Left hindlimb (tissue), 1 donor: ENCODE measurements at regions not wholly inside any gene's neighbourhood (a gene's known extent, or its start where the extent isn't known, plus 50 kb on each side); places are given as distances from the start of the nearest gene placed in this dataset.

Experiments
- DNase-seq: peaks from one replicate; pipeline ENCODE4 v3.0.0-alpha.2; 2018

DNA sequence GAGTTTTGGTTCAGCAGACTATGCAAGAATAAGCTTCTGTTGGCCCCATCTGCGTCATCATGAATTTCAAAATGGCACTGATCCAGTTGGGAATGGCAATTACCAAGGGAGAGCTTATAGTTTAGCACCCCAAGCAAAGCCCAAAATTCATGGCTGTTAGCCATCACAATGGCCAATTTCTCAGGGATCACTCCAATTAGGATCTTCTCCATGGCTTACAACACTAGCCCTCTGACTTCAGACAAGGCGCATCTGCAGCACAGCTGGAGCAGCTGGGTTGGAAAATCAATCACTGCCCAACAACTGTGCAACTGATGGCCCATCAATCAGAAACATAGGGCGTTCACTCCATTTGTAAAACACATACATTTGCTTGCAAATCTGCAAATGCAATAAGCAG is 273.6 kb downstream of the SRBD1 start:
- DNase-seq, result peak; percentile 72

DNA sequence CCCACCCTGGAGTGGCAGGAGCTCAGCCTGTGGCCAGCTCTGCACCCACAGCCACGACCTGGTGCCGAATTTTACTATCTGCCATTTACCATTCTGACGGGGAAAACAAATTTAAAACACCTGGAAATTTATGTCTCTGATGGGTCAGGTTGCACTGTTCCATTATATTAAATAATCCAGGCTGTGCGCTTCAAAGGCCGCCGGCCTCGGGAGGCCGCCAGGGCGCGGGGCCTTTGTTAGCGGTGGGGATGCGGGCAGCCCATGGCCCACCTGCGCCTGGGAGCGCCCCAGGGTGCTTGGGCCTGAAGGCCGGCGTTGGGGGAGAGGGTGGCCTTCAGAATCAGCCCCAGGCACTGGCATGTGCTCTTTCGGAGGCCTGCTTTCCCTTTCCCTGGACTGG is 276.9 kb downstream of the SRBD1 start:
- no peak for DNase-seq

DNA sequence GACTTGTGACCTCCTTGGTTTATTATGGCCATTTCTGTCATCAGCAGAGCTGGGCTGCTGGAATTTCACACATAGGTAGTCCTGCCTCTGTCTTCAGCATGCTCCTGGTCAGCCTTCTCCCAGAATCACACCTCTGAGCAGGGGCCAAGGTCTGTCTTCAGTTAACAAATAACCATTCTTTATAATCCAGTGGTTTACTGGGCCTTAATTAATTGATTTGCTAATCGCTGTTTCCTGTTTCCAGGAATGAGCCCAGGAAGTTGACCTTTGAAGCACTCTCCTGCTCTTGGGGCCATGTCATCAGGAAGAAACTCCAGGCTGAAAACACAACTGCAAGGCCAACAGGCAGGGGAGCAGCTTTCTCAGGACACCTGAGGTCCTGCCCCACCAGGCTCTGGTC is 278.5 kb downstream of the SRBD1 start:
- no peak for DNase-seq

DNA sequence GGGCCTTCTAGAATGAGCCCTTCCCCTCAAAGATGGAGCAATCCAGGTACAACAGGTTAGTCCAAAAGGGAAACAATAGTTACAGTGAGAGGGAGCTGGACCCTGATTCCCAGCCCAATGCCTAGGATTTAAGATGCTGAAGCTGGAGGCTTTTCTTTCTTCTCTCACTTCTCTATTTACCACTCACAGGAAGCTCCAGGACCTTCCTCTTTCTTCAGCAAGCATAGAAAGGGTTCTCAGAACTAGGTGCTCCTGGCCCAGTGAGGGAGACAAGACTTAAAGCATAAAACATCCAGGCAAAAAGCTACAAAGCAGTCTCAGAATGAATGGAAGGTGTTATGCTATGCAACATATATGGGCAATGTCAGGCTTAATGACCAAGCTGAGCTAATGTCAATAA is 279.0 kb downstream of the SRBD1 start:
- DNase-seq, result no peak

DNA sequence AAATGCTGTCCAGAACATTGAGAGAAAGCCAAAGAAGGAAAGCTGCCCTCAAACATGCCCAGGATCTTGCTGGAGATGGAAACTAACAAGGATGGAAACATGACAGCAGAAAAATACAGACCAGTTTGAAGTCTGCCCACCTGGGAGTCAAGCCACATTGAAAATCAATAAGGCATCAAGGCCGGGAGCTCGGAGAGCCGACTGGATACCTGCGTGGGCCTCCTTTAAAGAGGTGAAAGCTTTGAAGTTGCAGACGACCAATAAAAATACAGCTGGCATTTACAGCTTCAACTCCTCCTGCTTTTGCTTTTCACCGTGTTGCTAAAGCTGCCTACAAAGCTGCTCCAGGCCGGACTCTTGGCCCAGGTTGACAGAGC is 279.7 kb downstream of the SRBD1 start:
- DNase-seq, result no peak

DNA sequence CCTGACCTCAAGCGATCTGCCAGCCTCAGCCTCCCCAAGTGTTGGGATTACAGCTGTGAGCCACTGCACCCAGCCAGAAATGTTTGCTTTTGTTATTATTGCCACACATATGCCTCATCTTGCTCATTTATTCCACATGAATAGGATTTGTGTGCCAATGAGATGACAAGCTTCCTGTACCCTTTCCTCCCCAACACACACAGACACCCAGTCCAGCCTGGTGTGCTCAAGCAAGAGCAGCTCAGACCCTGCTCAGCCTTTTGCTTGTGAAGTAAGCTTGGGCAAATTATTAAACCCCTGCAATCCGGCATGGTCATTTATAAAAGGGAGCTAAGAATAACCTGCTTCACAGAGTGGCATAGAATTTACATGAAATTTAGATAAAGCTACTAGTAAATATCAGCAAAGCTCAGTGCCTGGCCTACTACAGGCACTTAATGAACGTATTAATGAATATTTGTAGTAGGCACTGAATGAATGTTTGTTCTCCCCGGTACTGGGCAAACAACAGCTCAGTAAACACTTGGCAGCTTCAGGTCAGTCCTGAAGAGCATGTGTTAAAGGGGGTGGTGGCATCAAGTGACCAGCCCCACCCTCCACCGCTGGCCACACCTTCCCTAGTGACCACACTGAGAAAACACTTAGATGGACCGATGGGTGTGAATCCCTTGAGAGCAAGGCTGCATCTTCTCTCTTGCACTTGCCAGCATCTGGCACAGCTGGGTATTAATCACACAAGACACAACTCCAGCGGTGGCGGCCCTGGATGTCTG is 280.2 kb downstream of the SRBD1 start:
- DNase-seq, result no peak

DNA sequence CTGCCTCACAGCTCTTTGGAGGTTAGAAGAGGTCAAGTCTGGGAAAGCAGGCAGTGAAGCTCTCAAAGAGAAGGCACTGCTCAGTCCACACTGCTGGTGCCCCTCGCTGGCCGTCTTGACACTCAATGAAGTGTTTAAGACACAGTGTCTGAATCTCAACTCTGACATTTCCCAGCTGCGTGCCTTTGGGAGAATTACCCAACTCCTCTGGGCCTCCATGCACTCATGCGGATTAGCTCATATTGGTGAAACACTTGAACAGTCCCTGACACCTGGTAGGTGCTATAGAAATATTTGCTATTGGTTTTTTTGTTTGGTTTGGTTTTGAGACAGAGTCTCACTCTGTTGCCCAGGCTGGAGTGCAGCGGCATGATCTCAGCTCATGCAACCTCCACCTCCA is 281.0 kb downstream of the SRBD1 start:
- no peak for DNase-seq

DNA sequence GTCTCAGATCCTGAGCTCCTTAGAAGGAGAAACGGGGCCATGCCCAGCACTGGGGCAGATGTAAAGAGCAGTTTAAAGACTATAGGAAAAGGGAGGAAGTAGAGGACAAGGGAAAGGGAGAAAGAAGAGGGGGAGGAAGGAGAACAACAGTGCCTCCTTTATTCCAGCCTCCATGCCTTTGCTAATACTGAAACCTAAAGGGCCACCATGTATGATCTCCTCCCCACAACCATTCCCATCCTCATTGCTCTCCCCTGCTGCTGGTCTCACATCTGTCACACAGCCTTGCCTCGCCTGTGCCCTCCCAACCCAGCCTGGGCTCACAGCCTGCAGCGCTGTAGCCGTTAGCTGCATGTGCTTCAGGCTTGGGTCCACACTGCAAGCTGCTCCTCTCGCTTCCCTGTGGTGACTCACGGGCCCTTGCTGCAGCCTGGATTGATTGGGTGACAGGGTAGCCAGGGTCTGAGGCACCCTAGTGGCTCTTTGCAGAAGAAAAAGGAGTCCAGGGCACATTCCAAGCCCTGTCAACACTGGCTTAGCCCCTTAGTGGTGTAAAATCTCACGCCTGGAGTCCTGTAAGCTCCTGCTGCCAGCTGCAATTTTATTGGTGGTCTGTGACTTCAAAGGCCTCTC is 281.9 kb downstream of the SRBD1 start:
- DNase-seq, result no peak

DNA sequence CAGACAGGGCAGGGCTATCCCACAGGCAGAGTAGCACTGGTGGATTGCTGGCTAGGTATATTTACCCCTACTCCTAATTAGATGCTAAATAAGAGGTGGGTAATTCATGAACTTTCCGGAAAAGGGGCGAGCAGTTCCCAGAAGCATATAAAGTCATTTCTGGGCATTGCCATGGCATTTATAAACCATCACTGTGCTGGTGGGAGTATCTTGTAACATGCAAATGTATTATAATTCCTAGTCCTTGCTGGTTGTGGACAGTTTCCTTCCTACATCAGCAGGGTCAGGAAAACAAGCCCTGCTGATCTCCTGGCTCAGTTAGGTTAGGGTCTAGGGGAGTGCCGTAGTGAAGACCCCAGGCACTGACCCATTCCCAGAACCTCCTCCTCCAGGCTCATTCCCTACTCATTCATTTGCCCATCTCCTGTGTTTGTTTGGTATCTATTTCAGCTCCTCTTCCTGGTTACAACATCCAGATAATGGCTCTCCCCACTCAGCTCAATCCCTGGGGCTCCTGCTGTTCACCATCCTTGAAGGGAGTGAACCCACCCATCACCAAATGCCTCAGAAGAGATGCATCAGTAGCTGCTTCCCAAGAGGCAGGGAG is 282.7 kb downstream of the SRBD1 start:
- DNase-seq, result no peak

DNA sequence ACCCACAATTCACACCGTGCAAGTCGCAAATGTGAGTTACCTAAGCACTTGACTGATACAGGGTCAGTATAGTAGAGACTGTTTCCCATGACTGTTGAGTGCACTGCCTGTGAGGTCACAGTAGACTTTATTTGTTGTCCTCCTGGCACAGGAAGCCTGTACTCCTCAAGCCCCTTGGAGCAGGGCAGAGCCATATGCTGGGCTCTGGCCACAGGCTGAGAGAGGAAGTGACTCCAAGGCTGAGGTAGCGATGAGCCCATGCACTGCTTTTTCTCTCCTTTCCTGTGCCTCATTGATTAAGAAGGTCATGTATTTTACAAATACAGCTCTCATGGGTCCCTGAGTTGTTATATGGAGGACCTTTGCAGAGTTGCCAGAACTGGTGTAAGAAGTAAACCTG is 287.7 kb downstream of the SRBD1 start:
- DNase-seq, result no peak

DNA sequence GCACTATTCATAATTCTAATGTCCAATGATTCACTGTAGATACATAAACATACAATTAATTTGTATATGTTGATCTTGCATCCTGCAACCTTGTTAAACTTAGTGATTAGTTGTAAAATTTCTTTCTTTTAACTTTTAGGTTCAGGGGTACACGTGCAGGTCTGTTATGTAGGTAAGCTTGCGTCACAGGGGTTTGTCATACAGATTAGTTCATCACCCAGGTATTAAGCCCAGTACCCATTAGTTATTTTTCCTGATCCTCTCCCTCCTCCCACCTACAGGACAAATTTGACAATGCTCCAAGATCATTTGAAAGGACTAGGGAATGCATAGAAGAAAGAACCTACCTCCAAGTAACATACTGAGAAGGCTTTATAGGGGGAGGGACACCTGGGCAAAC is 290.1 kb downstream of the SRBD1 start:
- DNase-seq, result no peak

DNA sequence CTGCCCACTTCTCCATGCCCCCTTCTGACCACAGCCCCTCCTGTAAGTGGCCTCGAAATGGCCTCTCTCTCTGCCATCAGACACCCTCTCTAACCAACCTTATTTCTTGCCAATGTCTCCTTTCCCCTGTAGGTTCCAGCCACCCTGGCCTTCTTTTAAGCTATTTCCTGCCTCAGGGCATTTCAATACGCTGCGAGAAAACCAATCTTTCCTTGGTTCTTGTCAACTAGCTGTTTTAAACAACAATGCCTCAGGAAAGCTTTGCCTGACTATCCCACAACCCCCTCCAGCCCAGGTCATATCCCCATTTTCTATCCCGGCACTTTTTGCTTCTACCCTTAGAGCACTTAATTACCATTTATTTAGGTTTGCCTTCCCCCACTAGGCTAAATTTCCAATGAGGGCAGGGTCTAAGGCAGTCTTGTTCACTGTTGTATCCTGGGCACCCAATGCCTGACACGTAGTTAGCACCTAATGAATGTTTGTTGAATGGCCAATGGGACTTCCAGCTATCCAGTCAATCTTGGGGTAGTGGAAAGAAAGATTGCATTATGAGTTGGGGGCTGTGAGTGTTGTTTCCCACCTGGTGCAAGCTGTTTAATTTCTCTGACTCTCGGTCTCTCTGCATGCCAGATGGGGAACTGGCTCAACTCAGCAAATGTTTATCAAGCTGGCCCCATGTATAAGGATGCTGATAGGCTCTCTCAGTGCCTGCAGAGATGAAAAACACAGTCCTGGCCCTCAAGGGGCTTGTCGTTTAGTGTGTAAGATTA is 291.2 kb downstream of the SRBD1 start:
- no peak for DNase-seq

DNA sequence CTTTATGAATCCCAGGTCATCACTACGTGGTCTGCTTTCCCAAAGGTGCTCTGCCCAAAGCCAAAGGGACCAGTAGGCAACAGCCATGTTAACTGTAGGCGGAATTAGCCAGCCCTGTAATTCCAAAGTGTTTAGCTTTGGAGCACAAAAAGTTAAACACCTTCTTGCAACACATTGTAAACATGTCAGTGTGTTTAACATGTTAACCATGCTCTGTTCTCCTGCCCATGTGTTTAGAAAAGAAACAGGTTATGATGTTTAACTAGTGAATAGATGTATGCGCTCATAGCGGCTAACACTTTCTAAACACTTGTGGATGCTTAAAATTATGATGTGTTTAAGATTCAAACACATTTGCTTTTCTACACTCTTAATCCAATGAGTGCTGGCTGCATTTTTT is 292.4 kb downstream of the SRBD1 start:
- DNase-seq, result no peak

DNA sequence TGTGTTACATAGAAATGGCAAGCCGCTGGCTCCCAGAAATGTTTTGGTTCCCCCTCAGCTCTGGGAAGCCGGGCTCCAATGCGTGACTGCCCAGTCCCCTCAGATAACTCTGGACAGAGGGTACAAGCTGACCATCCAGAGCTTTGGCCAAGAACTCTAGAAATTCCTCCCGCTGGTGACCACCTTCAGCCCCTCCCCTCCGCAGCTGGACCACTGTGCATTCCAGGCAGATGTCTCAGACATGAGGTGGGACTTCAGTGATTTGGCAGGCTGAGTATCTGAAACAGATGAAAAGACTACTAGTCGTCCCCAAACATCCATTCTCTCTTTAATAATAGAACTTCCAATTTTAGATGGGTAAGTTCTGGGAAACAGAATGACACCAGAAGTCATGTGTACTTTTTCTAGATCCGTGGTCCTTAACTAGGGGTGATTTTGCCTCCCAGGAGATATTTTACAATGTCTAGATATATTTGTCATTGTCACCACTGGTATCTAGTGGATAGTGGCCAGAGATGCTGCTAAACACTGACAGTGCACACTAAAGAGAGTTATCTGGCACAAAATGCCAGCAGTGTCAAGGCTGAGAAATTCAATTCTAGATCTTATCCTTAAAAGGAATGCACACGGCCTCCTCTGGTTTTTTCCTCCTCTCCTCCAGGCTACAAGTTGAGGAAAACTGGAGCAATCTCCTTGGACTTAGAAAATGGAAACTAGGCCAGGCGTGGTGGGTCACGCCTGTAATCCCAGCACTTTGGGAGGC is 294.3 kb downstream of the SRBD1 start:
- DNase-seq, result no peak

DNA sequence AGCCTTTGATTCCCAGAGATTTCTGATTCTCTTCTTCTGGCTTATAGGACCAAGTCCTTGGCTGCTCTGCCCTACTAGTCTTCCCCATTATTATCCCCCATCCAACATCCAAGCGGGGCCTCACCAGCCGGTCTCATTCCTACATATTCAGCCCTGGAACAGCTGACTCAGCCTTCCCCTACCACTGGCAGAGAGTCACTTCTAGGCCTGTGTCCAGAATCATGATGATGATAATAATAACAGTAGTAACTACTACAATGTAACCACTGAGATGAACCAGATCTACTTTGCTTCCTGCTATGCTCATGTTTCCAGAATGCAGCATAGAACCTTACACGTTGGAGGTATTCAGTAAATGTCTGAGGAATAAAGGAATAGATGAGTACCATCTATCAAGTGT is 295.2 kb downstream of the SRBD1 start:
- DNase-seq, result peak; percentile 67

DNA sequence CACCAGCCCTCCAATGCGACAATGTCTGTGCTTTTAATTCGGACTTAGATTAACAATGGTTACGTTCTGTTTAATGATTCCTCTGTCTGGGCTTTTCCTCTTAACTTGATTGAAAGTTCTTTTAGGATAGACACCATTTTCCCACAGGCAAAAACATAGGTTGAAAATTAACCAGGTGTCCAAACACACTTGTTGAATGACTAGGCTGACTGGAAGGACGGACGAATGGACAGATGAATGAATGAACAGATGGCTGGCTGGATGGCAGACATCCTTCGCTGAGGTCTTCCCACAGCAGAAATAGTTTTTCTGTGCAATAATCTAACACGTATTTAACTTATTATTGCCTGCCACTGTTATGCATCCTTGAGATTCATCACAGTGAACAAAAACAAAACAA is 298.8 kb downstream of the SRBD1 start:
- no peak for DNase-seq

DNA sequence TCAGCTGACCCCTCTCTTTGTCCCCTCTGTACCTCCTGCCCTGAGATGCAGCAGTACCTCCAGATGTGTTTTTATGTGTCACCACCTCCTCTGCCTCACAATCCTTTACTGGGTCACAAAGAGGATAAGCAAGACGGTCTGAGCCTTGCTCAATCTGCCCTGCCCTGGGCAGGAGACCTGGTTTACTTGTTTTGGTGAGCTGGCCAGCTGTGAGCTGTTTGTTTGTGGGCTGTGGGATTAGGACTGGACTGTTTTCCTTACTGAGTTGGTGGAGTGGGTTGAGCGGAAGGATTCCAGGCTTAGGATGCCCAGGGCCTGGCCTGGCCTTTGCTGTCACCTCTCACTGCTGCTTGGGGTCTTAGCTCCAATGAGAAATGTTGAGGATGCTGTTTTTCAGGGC is 299.5 kb downstream of the SRBD1 start:
- no peak for DNase-seq

DNA sequence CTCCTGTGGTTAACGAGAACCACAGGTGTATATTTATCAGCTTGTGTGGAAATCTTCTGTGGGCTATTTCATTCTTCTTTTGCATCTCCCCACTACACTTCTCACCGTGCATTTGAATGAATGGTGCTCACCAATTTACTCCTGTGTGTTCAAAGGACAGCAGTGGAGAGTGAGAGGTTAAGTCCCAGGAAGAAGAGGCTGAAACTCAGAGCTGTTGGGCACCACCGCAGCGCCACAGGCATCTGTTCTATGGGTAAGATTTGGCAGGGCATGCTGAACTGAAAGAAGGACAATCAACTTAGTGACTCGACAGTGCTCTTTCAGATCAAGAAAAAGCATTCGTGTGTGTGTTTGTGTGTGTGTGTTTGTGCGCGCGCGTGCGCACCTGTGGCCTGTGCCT is 297.9 kb upstream of the SIX2 start:
- no peak for DNase-seq

DNA sequence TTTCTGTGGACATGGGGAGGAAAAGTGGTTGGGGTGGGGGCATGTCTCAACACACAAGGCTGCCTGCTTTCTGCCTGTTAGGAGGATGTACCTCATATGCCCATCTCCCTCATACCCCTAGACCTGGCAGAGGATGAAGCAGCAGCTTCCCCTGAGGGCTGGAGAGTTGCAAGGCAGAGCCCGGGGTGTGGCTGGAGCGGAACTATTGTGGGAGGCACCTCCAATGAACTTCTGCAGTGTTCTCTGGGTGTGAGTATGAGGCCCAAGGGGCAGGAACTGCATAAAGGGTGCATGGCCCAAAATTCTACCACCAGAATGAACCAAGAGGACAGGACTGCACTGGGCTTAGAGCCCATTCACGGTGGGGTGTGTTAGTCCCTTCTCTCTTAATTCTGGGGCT is 296.3 kb upstream of the SIX2 start:
- no peak for DNase-seq

DNA sequence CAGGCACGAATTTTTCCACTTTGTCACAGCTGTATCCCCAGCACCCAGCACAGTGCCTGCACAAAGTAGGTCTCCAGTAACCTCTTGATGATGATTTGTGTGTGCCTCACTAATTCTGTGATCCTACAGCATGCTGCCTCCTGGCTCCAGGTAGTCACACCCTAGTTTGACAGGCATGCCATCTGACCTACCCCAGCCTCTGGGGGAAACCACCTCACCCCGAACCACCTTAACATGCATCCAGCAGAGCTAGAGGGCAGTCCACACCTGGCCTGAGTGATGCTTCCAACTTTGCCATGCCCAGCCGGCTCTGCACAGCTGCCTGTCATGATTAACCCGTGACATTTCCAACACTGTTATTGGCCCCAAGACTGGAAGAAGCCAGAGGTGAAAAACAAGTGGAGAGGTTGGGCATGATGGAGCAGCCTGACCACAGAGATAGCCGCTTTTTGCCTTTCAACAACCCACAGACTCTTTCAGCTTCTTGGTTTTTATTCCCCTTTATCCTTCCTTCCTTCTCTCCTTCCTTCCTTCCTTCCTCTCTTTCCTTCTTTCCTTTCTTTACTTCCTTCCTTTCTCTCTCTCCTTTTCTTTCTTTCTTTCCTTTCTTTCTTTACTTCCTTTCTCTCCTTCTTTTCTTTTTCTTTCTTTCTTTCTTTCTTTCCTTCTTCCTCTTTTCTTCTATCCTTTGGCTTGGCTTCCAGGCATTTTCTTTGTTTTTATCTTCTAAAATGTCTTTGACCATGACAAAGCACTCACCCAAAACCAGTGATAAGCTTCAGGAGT is 294.4 kb upstream of the SIX2 start:
- no peak for DNase-seq

DNA sequence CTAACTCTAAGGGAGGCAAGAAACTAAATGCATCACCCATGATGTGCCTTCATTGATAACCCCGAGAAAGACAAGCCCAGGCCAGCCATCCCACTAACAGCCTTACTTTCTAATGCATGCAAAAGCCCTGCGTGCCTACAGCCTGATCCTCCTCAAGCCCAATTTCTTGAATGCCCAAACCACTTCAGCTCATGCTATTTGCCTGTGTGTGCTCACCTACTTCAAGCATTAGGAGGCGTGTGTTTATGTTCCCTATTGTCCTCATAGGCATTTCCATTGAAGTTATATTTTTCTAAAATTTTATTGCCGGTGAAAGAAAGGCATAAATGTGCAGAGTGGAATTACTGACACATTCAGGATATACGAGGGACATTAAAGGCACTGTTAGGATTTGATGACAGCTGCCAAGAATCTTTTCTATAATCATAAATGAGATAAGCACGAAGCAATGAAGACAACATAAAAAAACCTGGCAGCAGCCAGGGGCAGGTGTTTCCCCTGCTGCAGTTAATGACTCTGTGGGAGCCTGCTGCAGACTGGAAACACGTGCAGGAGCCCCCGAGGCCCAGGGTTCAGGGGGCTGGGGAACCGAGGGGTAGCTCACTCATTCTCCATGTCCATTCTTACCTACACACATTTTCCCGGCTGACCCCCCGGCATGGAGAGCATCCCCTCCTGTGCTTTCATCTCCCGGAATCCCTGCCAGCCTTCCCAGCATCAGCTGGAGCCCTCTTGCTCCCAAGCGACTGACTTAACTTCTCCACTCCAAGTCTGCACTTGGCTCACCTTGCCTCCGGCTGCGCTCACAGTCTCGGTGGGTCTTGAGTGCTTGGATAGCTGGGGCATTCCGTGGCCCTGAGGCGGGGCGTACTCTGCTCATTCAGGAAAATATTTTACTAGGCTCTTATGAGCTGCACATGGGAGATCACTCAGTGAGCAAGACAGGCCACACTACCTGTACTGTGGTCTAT is 292.3 kb upstream of the SIX2 start:
- DNase-seq, result peak; percentile 45
